ENCODE measurements at regions not wholly inside any gene's neighbourhood (a gene's known extent, or its start where the extent isn't known, plus 50 kb on each side); places are given as distances from the start of the nearest gene placed in this dataset.

DNA sequence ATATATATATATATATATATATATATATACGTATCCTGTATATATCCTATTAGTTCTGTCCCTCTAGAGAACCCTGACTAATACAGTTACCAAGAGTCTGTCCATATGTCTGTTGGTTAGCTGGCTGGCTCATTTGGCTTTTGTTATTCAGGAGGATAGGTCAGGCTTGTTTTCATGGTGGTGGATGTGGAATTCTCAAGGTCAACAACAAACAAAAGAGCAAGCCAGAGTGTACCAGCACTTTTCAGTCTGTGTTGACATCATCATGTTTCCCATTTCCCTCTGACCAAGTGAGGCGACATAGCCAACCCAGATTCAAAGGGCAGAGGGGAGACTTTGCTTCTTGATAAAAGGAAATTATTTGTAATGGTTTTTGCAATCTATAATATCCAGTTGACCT, 88.5 kb upstream of the PTCHD4 start:
- Histone ChIP-seq H3K9me3 (no peaks in the 10 kb centered on the region; the same call in 1 of the 2 replicates), H3K4me1 (no peaks in the 10 kb centered on the region), H3K36me3 (replicated peaks) (no peaks in the 10 kb centered on the region), H3K4me3 (no peak overlapping the region), H3K27me3 (ENCODE audit: low read depth) (no peaks in the 10 kb centered on the region; the same call in 1 of the 2 replicates)
- DNase-seq (ENCODE audit: low spot score in 2 of 2), result peak in 1 of 2 experiments; percentile 11
- in situ Hi-C loops (cut with MboI; ENCODE audit: low sequenced_read_pairs), result no loop called here

DNA sequence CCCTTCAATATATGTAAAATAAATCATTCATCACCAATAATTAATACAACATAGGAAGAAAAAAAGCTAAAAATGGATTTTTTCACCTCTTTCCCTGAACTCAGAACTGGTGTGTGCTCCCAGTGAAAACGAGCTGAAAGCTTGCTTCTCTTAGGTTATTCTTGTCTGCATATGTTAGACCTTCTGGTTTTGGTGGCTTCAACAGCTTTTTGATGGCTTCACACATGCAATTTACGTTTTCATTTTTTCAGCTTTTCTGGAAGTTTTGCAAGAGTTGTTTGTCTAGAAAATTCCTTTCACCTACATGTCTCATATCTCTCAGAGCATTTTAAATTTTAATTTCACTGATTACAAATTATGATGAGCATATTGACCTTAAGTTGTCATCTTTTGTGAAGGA, 86.9 kb upstream of the PTCHD4 start:
- no peak for DNase-seq (ENCODE audit: low spot score in 2 of 2)
- no peaks in the 10 kb centered on the region for H3K4me1 ChIP-seq
- H3K27me3 ChIP-seq (ENCODE audit: low read depth), result no peaks in the 10 kb centered on the region
- in situ Hi-C loops (cut with MboI; ENCODE audit: low sequenced_read_pairs), result no loop called here
- H3K4me3 ChIP-seq, result no peak overlapping the region
- H3K36me3 ChIP-seq (replicated peaks), result no peaks in the 10 kb centered on the region
- H3K9me3 ChIP-seq, result no peaks in the 10 kb centered on the region; the same call in 1 of the 2 replicates

DNA sequence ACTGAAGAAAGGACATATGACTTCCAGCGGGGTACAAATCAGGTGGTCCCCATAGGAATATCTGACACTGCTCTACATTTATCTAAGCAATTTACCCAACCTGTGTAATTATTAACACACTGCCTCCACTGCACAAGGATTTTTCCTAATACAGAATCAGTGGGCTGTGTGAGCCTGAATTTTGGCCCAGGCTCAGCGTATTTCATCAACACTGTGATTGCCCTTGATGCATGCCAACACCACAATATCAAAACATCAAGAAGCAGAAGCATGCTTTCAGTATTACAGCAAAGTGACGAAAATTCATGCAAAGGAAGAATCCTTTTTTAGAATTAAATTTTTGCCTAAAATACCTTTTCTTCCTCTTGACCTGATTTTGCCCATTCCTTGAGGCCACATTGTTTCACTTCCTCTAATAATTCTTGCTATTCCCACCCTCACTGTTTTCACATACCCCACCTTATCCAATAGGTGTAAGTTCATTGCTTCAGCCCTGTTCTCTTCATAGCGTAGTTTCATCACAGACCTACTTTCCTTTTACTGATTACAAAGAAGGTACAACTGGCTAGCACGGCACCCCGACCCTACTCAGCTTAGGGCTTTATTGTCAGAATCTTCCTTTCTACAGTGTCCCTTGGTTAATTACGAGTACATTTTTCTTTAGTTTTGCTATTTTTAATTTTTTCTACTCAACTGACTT, 83.7 kb upstream of the PTCHD4 start:
- H3K27me3 ChIP-seq (ENCODE audit: low read depth), result peaks cover 6% of the 10 kb centered on the region; the same call in 1 of the 2 replicates

DNA sequence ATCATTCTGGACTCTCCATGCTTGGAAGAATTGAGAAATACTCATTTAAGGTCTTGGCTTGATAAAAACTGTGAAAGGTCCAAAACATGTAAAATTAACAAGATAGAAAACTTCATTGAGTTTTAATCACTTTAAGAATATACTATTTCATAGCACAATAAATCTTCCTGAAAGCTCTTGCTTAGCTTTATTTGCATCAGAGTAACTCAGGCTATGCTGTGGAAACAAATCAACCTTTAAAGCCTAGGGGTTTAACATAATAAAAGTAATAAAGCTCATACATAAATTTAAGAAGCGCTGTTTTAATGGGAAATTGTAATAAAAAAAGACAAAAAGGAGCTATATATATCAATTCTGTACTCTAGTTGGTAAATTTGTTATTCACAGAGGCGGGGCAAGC, 77.2 kb upstream of the PTCHD4 start:
- Histone ChIP-seq H3K36me3 (replicated peaks) (no peaks in the 10 kb centered on the region), H3K4me1 (peaks cover 13% of the 10 kb centered on the region), H3K4me3 (no peak overlapping the region), H3K27me3 (ENCODE audit: low read depth) (peaks cover 6% of the 10 kb centered on the region), H3K9me3 (no peaks in the 10 kb centered on the region)
- peak in 1 of 2 experiments; percentile 76 for DNase-seq (ENCODE audit: low spot score in 2 of 2)
- in situ Hi-C loops (cut with MboI; ENCODE audit: low sequenced_read_pairs), result no loop called here

More for the DNA sequence above, 83.7 kb upstream of the PTCHD4 start:
- Histone ChIP-seq H3K4me3 (no peak overlapping the region), H3K36me3 (replicated peaks) (no peaks in the 10 kb centered on the region), H3K4me1 (no peaks in the 10 kb centered on the region), H3K9me3 (no peaks in the 10 kb centered on the region)
- no peak for DNase-seq (ENCODE audit: low spot score in 2 of 2)
- in situ Hi-C loops (cut with MboI; ENCODE audit: low sequenced_read_pairs), result no loop called here

DNA sequence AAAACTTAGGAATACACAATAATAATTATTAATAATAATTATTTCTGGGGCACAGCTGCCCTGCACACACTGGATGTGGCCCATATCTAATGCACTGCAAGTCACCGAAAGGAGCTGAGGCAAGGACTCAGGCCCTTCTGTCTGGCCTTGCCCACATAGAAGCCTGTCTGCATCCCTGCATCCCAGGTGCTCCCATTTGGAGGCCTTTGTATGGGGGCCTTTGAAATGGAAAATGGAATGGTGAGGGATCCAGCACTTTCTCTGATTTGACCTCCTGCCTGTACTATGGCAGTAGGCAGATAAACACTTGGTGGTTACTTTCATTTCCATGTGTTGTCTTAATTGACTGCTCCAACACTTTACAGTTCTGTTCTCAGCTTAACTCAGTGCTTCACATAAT, 75.7 kb upstream of the PTCHD4 start:
- peaks cover 2% of the 10 kb centered on the region for H3K27me3 ChIP-seq (ENCODE audit: low read depth)
- no peaks in the 10 kb centered on the region for H3K9me3 ChIP-seq
- H3K4me3 ChIP-seq, result no peak overlapping the region
- H3K36me3 ChIP-seq (replicated peaks), result no peaks in the 10 kb centered on the region
- H3K4me1 ChIP-seq, result peaks cover 13% of the 10 kb centered on the region
- DNase-seq (ENCODE audit: low spot score in 2 of 2), result no peak
- in situ Hi-C loops (cut with MboI; ENCODE audit: low sequenced_read_pairs), result no loop called here

DNA sequence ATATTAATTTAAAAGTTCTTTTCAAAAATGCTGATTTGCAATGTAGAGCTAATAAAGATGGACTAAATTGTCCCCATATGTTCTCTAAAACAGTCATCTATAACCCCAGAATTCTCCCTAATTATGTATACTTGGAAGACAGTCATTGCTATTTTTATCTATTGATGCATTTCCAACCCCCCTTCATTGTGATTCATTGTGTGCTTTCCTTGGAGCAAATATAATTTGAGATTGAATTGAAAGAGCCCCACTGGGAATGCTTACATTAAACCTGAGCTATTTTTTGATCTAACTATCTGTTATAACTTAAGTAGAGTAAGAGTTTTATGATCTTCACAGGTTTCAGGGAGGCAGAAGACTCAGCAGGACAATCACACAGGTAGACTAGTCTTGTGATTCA, 73.7 kb upstream of the PTCHD4 start:
- DNase-seq (ENCODE audit: low spot score in 2 of 2), result no peak
- H3K27me3 ChIP-seq (ENCODE audit: low read depth), result no peaks in the 10 kb centered on the region; the same call in 1 of the 2 replicates
- no peak overlapping the region for H3K4me3 ChIP-seq
- H3K9me3 ChIP-seq, result no peaks in the 10 kb centered on the region
- peaks cover 13% of the 10 kb centered on the region for H3K4me1 ChIP-seq
- H3K36me3 ChIP-seq (replicated peaks), result no peaks in the 10 kb centered on the region
- in situ Hi-C loops (cut with MboI; ENCODE audit: low sequenced_read_pairs), result no loop called here

DNA sequence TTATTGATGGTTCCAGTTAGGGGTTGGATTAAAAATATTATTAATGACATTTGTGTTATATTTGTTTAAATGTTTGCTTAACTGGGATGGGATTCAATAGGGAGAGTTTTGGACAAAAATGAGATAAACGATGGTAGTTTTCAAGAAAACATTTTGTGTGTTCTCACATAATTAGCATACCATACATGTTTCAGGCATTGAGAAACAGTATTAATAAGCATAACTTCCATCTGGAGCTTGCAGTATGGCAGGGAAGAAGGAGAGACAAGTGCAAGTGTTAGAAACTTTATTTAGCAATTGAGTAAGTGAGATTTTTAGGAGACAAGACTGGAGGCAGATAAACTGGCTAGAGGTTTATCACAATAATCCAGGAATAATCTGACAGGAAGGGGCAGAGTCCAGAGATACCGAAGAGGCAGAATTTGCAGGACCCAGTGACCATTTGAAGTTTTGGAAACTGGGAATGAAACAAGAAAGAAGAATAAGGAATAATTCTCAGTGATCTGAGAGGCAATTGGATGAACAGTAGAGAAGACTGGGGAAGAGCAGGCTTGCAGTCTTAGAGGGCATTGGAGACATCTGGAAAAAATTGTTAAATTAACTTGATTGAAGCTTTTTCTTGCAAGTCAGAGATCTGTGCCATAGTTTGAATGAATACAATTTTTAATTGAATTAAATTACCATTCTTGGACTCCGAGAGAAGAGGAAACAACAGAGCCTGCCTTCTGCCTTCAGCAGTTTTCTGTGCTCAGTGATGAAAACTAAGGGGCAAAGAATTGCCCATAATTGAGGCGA, 73.0 kb upstream of the PTCHD4 start:
- no peak for DNase-seq (ENCODE audit: low spot score in 2 of 2)
- Histone ChIP-seq H3K9me3 (no peaks in the 10 kb centered on the region), H3K4me3 (no peak overlapping the region), H3K27me3 (ENCODE audit: low read depth) (no peaks in the 10 kb centered on the region), H3K36me3 (replicated peaks) (no peaks in the 10 kb centered on the region), H3K4me1 (peaks cover 13% of the 10 kb centered on the region)
- in situ Hi-C loops (cut with MboI; ENCODE audit: low sequenced_read_pairs), result no loop called here

DNA sequence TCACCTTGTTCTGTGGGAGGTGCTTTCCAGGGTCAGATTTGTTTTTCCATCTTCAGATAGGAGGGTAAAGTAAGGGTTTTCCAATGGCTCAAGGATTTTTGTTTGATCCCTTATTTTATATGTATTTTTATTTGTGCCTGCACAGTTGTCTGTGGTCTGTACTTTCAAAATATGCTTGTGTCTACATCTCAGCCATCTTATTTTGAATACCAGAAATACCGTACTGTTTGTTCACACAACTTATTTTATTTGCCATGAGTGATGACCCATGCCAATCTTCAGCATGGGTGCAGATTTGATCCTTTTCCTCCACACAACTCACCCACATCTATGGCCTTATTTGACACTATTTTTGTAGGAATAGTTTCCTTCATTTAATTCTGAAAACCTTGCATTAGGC, 72.2 kb upstream of the PTCHD4 start:
- Histone ChIP-seq H3K27me3 (ENCODE audit: low read depth) (peaks cover under 1% of the 10 kb centered on the region; the same call in 1 of the 2 replicates), H3K9me3 (no peaks in the 10 kb centered on the region), H3K4me3 (no peak overlapping the region), H3K36me3 (replicated peaks) (no peaks in the 10 kb centered on the region), H3K4me1 (peaks cover 6% of the 10 kb centered on the region)
- DNase-seq (ENCODE audit: low spot score in 2 of 2), result no peak
- in situ Hi-C loops (cut with MboI; ENCODE audit: low sequenced_read_pairs), result no loop called here

DNA sequence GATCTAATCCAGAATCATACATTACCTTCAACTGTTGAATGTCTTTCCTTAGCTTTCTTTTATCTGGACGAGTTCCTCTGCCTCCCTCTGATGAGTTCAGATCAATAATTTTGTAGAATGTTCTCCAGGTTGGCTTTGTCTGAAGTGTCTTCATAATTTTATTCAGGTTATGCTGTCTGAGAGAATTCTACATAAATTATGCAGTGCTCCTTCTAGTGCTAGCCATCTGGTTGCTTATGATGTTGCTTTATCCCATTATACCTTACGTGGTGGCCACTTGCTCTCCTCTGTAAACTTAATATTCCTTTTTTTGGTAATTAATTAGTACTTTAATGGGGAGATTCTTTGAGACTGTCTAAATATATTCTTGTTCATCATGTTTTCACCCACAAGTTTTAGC, 67.7 kb upstream of the PTCHD4 start:
- peaks cover 3% of the 10 kb centered on the region; the same call in 1 of the 2 replicates for H3K27me3 ChIP-seq (ENCODE audit: low read depth)
- no peak for DNase-seq (ENCODE audit: low spot score in 2 of 2)
- H3K4me3 ChIP-seq, result no peak overlapping the region
- in situ Hi-C loops (cut with MboI; ENCODE audit: low sequenced_read_pairs), result no loop called here
- H3K4me1 ChIP-seq, result no peaks in the 10 kb centered on the region
- no peaks in the 10 kb centered on the region for H3K36me3 ChIP-seq (replicated peaks)
- H3K9me3 ChIP-seq, result no peaks in the 10 kb centered on the region

DNA sequence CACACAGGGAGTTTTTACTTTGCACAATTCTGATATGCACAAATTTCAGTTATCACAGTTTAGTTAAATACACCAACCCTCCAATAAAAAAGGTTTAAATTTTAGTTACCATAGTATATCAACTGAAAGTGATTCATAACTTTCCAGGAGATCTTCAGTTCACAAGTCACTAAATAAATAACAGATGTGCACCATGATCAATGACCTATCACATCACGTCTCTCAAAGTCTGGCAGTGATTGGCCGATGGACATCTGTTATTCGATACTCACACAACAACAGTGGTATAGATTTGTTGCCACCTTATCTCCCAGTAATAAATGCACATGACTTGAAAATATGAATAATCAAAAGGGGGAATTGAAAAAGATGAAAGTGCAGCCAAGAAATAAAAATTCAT, 66.8 kb upstream of the PTCHD4 start:
- Histone ChIP-seq H3K4me1 (no peaks in the 10 kb centered on the region), H3K4me3 (no peak overlapping the region), H3K36me3 (replicated peaks) (no peaks in the 10 kb centered on the region), H3K9me3 (0 out of 2 replicates have a peak, but pooled peaks cover 3% of the 10 kb centered on the region), H3K27me3 (ENCODE audit: low read depth) (peaks cover 6% of the 10 kb centered on the region; the same call in 1 of the 2 replicates)
- in situ Hi-C loops (cut with MboI; ENCODE audit: low sequenced_read_pairs), result no loop called here
- no peak for DNase-seq (ENCODE audit: low spot score in 2 of 2)

DNA sequence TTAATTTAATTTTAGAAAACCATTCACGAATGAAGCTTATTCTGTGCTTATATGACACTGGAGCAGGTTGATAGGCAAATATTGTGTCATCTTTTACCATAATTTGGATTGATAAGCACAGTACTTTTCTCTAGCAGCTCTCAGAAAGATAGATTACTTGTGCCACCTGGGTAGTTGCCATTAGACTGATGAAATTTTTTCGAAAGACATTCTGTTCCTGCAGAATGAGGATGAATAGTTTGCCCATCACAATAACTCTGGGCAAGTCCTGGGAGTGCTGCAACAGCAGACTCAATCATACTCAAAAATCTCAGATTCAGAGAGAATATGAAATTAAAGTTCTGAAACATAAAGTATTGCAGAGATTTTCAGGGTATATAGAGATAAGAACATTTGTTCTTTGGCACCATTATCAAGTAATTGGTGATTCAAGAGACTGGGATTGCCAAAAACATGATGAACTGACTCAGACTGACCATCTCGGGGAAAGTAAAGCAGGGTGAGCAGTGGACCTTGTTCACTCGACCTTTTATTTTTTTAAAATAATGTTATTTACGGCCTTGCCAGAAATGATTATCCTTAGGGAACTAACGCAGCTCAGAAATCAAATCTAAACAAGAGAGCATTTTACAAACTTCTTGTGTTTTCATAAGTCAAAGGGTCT, 65.8 kb upstream of the PTCHD4 start:
- H3K4me1 ChIP-seq, result no peaks in the 10 kb centered on the region
- H3K4me3 ChIP-seq, result no peak overlapping the region
- in situ Hi-C loops (cut with MboI; ENCODE audit: low sequenced_read_pairs), result no loop called here
- H3K27me3 ChIP-seq (ENCODE audit: low read depth), result peaks cover 6% of the 10 kb centered on the region; the same call in 1 of the 2 replicates
- H3K9me3 ChIP-seq, result 0 out of 2 replicates have a peak, but pooled peaks cover 3% of the 10 kb centered on the region
- H3K36me3 ChIP-seq (replicated peaks), result no peaks in the 10 kb centered on the region
- no peak for DNase-seq (ENCODE audit: low spot score in 2 of 2)

DNA sequence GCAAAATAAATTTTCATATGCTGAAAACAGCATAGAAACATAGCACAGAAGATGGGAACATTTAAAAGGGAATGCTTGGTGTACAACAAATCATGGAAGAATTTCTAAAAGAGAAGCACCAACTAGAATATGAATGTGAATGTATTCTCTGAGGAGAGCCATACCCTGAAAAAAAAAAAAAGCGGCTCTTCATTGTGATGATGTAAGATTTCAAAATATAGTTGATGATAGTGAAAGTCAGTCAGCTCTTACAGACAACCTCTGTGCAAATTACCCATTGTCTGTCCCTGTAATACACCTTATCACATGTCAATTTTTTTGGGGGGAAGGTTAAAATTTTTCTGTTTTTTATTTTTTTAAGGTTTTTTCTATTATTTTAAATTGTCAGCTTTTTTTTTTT, 58.6 kb upstream of the PTCHD4 start:
- DNase-seq (ENCODE audit: low spot score in 2 of 2), result no peak
- H3K9me3 ChIP-seq, result 0 out of 2 replicates have a peak, but pooled peaks cover 3% of the 10 kb centered on the region
- in situ Hi-C loops (cut with MboI; ENCODE audit: low sequenced_read_pairs), result no loop called here

More for the DNA sequence above, 58.6 kb upstream of the PTCHD4 start:
- Histone ChIP-seq H3K4me1 (no peaks in the 10 kb centered on the region), H3K36me3 (replicated peaks) (no peaks in the 10 kb centered on the region), H3K4me3 (no peak overlapping the region), H3K27me3 (ENCODE audit: low read depth) (peaks cover 14% of the 10 kb centered on the region; the same call in 1 of the 2 replicates)
